ENCODE measurements at regions not wholly inside any gene's neighbourhood (a gene's known extent, or its start where the extent isn't known, plus 50 kb on each side); places are given as distances from the start of the nearest gene placed in this dataset.
"Not testable (repeated sequence)": the region's sequence is repeated elsewhere in the genome, so short reads cannot be mapped to it uniquely, and the experiment has no call there.

DNA sequence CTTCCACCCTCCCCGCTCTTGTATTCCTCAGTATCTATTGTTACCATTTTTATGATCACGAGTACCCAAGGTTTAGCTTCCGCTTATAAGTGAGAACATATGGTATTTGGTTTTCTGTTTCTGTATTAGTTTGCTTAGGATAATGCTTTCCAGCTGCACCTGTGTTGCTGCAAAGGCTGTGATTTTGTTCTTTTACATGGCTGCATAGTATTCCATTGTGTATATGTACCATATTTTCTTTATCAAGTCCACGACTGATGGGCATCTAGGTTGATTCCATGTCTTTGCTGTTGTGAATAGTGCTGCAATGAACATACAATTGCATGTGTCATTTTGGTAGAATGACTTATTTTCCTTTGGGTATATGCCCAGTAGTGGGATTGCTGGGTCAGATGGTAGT is 79.7 kb upstream of the EFCAB3 start:
- Histone ChIP-seq H3K27me3 (ENCODE audit: control insufficient read depth in 1 of 2, insufficient read depth in 2 of 2, low read length in 2 of 2) (peaks cover 8% of the 10 kb centered on the region in 2 experiments), H3K36me3 (ENCODE audit: insufficient read depth, low read length) (no peaks in the 10 kb centered on the region), H3K27ac (ENCODE audit: low read depth in 1 of 2, low read length in 2 of 2) (no peak overlapping the region), H3K9me3 (ENCODE audit: control insufficient read depth in 1 of 2, insufficient read depth in 1 of 2, low read length in 2 of 2) (peaks cover 0 to 5% of the 10 kb centered on the region in 2 experiments), H3K4me3 (ENCODE audit: low read length) (no peak overlapping the region), H3K4me1 (ENCODE audit: insufficient read depth, low read length) (no peaks in the 10 kb centered on the region)
- Mint-ChIP-seq H3K4me1 (ENCODE audit: low read depth) (no peaks in the 10 kb centered on the region), H3K27me3 (peaks cover 28% of the 10 kb centered on the region), H3K4me3 (no peak overlapping the region), H3K9me3 (no peaks in the 10 kb centered on the region), H3K36me3 (ENCODE audit: low read depth) (no peaks in the 10 kb centered on the region), H3K27ac (no peak overlapping the region)
- POLR2A ChIA-PET = no interaction called here
- intact Hi-C loops (cut with DNase I, micrococcal nuclease) = no loop called here
- ATAC-seq (ENCODE audit: poor library complexity) (no peak), DNase-seq (no peak)
- CTCF ChIA-PET = no interaction called here
- TF ChIP-seq, protein P1, sequence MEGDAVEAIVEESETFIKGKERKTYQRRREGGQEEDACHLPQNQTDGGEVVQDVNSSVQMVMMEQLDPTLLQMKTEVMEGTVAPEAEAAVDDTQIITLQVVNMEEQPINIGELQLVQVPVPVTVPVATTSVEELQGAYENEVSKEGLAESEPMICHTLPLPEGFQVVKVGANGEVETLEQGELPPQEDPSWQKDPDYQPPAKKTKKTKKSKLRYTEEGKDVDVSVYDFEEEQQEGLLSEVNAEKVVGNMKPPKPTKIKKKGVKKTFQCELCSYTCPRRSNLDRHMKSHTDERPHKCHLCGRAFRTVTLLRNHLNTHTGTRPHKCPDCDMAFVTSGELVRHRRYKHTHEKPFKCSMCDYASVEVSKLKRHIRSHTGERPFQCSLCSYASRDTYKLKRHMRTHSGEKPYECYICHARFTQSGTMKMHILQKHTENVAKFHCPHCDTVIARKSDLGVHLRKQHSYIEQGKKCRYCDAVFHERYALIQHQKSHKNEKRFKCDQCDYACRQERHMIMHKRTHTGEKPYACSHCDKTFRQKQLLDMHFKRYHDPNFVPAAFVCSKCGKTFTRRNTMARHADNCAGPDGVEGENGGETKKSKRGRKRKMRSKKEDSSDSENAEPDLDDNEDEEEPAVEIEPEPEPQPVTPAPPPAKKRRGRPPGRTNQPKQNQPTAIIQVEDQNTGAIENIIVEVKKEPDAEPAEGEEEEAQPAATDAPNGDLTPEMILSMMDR (IDR thresholded peaks at IDR 0.05) = no peak

DNA sequence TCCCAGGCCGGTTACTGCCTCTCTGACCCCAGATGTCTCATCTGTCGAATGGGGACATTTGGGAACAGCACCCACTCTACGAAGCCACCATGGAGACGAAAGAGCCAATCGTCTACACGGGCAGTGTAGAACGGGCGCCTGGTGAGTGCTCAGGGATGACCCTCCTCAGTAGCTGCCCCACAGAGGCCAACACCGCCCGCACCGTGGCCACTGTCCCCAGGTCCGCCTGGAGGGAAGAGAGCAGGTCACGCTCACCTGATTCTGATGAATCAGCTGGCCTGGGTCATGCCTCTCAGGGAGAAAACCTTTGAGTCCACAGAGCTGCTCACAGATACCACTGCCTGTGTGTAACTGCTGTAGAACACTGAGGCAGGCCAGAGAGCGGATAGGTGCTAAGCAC is 105.1 kb upstream of the EFCAB3 start:
- H3K4me1 ChIP-seq (ENCODE audit: insufficient read depth, low read length); intact Hi-C loops (cut with DNase I, micrococcal nuclease); ATAC-seq (ENCODE audit: poor library complexity); H3K4me3 ChIP-seq (ENCODE audit: low read length); H3K4me1 Mint-ChIP-seq (ENCODE audit: low read depth); POLR2A ChIA-PET; H3K27ac Mint-ChIP-seq; H3K36me3 Mint-ChIP-seq (ENCODE audit: low read depth); H3K9me3 Mint-ChIP-seq; H3K27me3 Mint-ChIP-seq; DNase-seq; CTCF ChIA-PET; H3K36me3 ChIP-seq (ENCODE audit: insufficient read depth, low read length); H3K27ac ChIP-seq (ENCODE audit: low read depth in 1 of 2, low read length in 2 of 2); H3K4me3 Mint-ChIP-seq; H3K9me3 ChIP-seq (ENCODE audit: control insufficient read depth in 1 of 2, insufficient read depth in 1 of 2, low read length in 2 of 2); H3K27me3 ChIP-seq (ENCODE audit: control insufficient read depth in 1 of 2, insufficient read depth in 2 of 2, low read length in 2 of 2): not testable (repeated sequence)

DNA sequence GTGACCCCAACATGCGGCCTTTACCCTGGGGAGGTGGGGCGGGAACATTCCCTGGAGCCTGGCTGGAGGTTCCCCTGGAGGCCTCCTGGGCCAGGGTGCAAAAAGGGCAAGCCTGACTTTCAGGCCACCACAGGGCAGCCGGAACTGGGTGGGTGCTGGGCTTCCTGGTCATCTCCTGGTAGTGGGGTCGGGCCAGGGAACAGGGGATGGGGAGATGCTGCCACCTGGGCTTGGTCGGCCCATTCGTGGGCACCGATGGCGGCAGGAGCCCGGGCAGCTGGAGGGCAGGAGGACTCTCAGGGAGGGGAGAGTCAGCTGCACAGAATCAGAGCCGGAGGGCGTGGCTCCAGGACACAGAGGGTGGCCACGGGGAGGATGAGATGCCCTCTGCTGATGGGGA is 112.0 kb upstream of the EFCAB3 start:
- not testable (repeated sequence) for H3K4me1 Mint-ChIP-seq (ENCODE audit: low read depth); H3K27me3 Mint-ChIP-seq

DNA sequence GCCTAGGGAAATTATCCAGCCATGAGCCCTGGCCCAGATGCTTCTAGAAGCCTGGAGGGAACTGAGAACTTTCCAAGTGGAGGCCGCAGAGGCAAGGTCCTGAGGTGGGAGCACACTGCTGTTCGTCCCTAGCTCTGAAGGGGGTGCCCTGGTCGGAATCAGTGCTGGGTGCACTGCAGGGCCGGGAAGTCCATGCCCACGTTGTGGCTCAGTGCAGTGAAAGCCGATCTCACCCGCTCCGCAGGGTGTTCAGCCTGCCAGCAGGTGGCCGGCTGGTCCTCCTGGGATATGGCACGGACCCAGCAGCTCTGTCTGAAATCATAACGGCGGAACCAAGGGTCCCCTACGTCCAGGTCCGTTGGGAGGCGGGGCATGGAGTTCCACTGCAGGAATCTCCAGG is 115.4 kb upstream of the EFCAB3 start:
- H3K36me3 Mint-ChIP-seq (ENCODE audit: low read depth); H3K9me3 ChIP-seq (ENCODE audit: control insufficient read depth in 1 of 2, insufficient read depth in 1 of 2, low read length in 2 of 2); H3K4me1 Mint-ChIP-seq (ENCODE audit: low read depth); intact Hi-C loops (cut with DNase I, micrococcal nuclease); ATAC-seq (ENCODE audit: poor library complexity); H3K36me3 ChIP-seq (ENCODE audit: insufficient read depth, low read length); H3K9me3 Mint-ChIP-seq; H3K27ac ChIP-seq (ENCODE audit: low read depth in 1 of 2, low read length in 2 of 2); POLR2A ChIA-PET; CTCF ChIA-PET; H3K27me3 ChIP-seq (ENCODE audit: control insufficient read depth in 1 of 2, insufficient read depth in 2 of 2, low read length in 2 of 2); H3K4me3 Mint-ChIP-seq; H3K4me3 ChIP-seq (ENCODE audit: low read length); H3K27ac Mint-ChIP-seq; DNase-seq; H3K4me1 ChIP-seq (ENCODE audit: insufficient read depth, low read length); H3K27me3 Mint-ChIP-seq: not testable (repeated sequence)

More for the DNA sequence above, 112.0 kb upstream of the EFCAB3 start:
- DNase-seq; H3K4me1 ChIP-seq (ENCODE audit: insufficient read depth, low read length); H3K4me3 Mint-ChIP-seq; H3K36me3 ChIP-seq (ENCODE audit: insufficient read depth, low read length); CTCF ChIA-PET; intact Hi-C loops (cut with DNase I, micrococcal nuclease); H3K27ac Mint-ChIP-seq; ATAC-seq (ENCODE audit: poor library complexity); H3K27me3 ChIP-seq (ENCODE audit: control insufficient read depth in 1 of 2, insufficient read depth in 2 of 2, low read length in 2 of 2); H3K4me3 ChIP-seq (ENCODE audit: low read length); POLR2A ChIA-PET; H3K9me3 Mint-ChIP-seq; H3K27ac ChIP-seq (ENCODE audit: low read depth in 1 of 2, low read length in 2 of 2); H3K36me3 Mint-ChIP-seq (ENCODE audit: low read depth); H3K9me3 ChIP-seq (ENCODE audit: control insufficient read depth in 1 of 2, insufficient read depth in 1 of 2, low read length in 2 of 2): not testable (repeated sequence)

DNA sequence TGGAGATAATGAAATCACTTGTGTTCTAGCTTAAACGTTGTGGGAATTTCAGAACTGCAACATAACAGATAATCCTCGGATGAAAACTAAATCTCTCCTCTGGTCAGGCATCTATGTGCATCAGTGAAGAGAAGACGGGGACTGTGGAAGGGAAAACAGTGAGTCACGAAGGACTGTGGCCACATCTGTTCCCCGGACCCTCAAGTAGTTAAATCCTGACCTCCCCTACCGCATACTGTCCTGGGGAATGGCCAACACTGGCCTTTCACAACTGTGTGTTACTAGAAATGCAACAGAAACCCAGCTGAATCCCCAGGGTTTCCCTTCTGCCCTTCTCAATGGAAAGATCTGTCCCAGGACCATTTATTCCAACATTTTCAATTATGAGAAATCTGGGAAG is 124.6 kb upstream of the EFCAB3 start:
- DNase-seq = not testable (repeated sequence)

DNA sequence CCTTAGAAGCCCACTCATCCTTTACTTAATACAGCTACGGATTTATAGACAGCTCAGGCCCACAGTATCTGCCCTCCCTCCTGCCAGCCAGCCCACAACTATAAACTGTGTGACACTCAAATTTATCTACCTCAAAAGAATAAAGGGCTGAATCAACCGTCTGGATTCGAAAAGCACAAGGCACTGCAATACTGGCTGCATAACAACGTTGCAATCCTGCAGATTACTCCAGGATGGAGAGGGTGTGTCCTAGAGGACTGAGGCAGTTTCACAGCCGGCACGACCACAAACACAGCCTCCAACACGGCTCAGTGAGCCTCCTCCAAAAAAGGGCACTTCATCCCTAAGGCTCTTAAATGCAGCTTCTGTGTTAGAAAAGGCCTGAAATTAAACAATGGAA is 138.3 kb upstream of the EFCAB3 start:
- H3K4me1 Mint-ChIP-seq (ENCODE audit: low read depth); H3K36me3 ChIP-seq (ENCODE audit: insufficient read depth, low read length); H3K27ac ChIP-seq (ENCODE audit: low read depth in 1 of 2, low read length in 2 of 2); H3K4me3 ChIP-seq (ENCODE audit: low read length); CTCF ChIA-PET; H3K36me3 Mint-ChIP-seq (ENCODE audit: low read depth); DNase-seq; H3K4me3 Mint-ChIP-seq; H3K9me3 ChIP-seq (ENCODE audit: control insufficient read depth in 1 of 2, insufficient read depth in 1 of 2, low read length in 2 of 2); H3K27me3 ChIP-seq (ENCODE audit: control insufficient read depth in 1 of 2, insufficient read depth in 2 of 2, low read length in 2 of 2); H3K27ac Mint-ChIP-seq; ATAC-seq (ENCODE audit: poor library complexity); H3K9me3 Mint-ChIP-seq; H3K4me1 ChIP-seq (ENCODE audit: insufficient read depth, low read length); intact Hi-C loops (cut with DNase I, micrococcal nuclease); POLR2A ChIA-PET: not testable (repeated sequence)
- peaks cover 26% of the 10 kb centered on the region for H3K27me3 Mint-ChIP-seq

More for the DNA sequence above, 124.6 kb upstream of the EFCAB3 start:
- H3K4me1 Mint-ChIP-seq (ENCODE audit: low read depth); H3K36me3 ChIP-seq (ENCODE audit: insufficient read depth, low read length); H3K27me3 Mint-ChIP-seq; H3K36me3 Mint-ChIP-seq (ENCODE audit: low read depth); H3K9me3 ChIP-seq (ENCODE audit: control insufficient read depth in 1 of 2, insufficient read depth in 1 of 2, low read length in 2 of 2); H3K27ac Mint-ChIP-seq; H3K27me3 ChIP-seq (ENCODE audit: control insufficient read depth in 1 of 2, insufficient read depth in 2 of 2, low read length in 2 of 2); H3K27ac ChIP-seq (ENCODE audit: low read depth in 1 of 2, low read length in 2 of 2); H3K4me1 ChIP-seq (ENCODE audit: insufficient read depth, low read length); H3K4me3 Mint-ChIP-seq; intact Hi-C loops (cut with DNase I, micrococcal nuclease); POLR2A ChIA-PET; ATAC-seq (ENCODE audit: poor library complexity); CTCF ChIA-PET; H3K4me3 ChIP-seq (ENCODE audit: low read length); H3K9me3 Mint-ChIP-seq: not testable (repeated sequence)

DNA sequence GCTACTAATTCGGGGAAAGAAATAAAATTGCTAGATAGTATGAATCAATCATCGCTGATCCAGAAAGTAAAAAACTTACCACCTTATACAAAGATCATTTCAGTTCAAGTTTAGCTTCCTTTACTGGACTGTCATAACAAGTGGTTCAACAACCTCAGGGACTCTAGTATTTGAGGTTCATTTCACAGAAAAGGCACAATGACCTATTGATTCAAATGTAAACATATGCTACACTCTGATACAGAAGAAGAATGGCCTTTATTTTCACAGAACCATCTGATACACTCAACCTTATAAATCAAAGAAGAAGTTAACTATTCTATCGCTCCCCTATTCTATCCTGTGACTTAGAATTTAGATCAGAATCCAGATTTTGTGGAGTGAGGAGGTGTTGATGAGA is 140.8 kb upstream of the EFCAB3 start:
- H3K36me3 Mint-ChIP-seq (ENCODE audit: low read depth); H3K9me3 Mint-ChIP-seq; intact Hi-C loops (cut with DNase I, micrococcal nuclease); H3K9me3 ChIP-seq (ENCODE audit: control insufficient read depth in 1 of 2, insufficient read depth in 1 of 2, low read length in 2 of 2); H3K27ac Mint-ChIP-seq; H3K4me1 Mint-ChIP-seq (ENCODE audit: low read depth); H3K27me3 ChIP-seq (ENCODE audit: control insufficient read depth in 1 of 2, insufficient read depth in 2 of 2, low read length in 2 of 2); DNase-seq; H3K4me1 ChIP-seq (ENCODE audit: insufficient read depth, low read length); H3K36me3 ChIP-seq (ENCODE audit: insufficient read depth, low read length); H3K4me3 Mint-ChIP-seq; H3K27ac ChIP-seq (ENCODE audit: low read depth in 1 of 2, low read length in 2 of 2); POLR2A ChIA-PET; ATAC-seq (ENCODE audit: poor library complexity); CTCF ChIA-PET; H3K4me3 ChIP-seq (ENCODE audit: low read length): not testable (repeated sequence)
- H3K27me3 Mint-ChIP-seq = peaks cover 22% of the 10 kb centered on the region
